ENCODE measurements at regions not wholly inside any gene's neighbourhood (a gene's known extent, or its start where the extent isn't known, plus 50 kb on each side); places are given as distances from the start of the nearest gene placed in this dataset.

DNA sequence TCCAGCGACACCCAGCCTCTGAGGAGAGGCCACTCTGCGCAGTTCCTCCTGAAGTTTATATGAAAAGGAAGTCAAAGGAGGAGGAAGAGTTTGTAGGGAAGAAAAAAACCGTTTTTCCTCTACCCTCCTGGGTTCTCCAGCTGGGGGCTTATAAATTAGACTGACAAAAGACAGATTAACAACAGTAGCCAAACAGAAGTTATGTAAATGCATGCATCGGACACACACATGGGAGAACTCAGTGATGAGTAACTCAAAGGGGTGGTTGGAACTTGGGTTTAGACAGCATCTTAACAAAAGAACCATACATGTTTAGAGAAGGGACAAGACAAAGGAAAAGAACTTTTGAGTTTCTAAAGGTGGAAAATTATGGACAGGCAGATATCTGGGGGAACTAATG is 71.2 kb downstream of the CD24 start:
- BruUV-seq (replicated peaks) = no TSS peak

DNA sequence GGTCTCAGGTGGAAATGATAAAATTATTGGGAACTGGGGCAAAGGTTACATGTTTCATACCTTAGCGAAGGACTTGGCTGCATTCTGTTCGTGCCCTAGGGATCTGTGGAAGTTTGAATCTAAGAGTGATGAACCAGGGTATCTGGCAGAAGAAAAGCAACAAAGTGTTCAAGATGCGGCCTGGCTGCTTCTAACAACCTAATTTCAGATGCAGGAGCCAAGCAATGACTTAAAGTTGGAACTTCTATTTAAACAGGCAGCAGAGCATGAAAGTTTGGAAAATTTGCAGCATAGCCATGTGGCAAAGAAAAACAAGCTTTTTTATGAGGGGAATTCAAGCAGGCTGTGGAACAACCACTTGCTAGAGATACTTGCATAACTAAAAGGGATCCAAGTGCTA is 73.5 kb downstream of the CD24 start:
- CTCF ChIA-PET = no interaction called here
- H3K9me3 ChIP-seq (ENCODE audit: insufficient read depth, low read depth) = peaks cover 8% of the 10 kb centered on the region; the same call in 1 of the 2 replicates
- TF ChIP-seq EZH2 (IDR thresholded peaks at IDR 0.05; ENCODE audit: low read depth) (no peak), CTCF (conservative IDR thresholded peaks at IDR 0.05) (no peak)
- H3F3A ChIP-seq (ENCODE audit: insufficient read depth, low read depth) = no peaks in the 10 kb centered on the region; the same call in 1 of the 2 replicates
- POLR2A ChIA-PET (ENCODE audit: unreplicated experiment) = no interaction called here
- H3K79me2 ChIP-seq (ENCODE audit: low read depth) = no peaks in the 10 kb centered on the region
- no peak overlapping the region for H3K27ac ChIP-seq
- BruUV-seq (replicated peaks) = no TSS peak
- no peaks in the 10 kb centered on the region for H3K36me3 ChIP-seq (ENCODE audit: low read depth)
- intact Hi-C loops (cut with micrococcal nuclease; ENCODE audit: unreplicated experiment) = no loop called here
- H4K20me1 ChIP-seq (ENCODE audit: insufficient read depth) = no peaks in the 10 kb centered on the region
- no peak for DNase-seq
- no peak overlapping the region for H3K4me3 ChIP-seq
- H2AFZ ChIP-seq = no peak overlapping the region
- no peak overlapping the region for H3K4me2 ChIP-seq
- H3K27me3 ChIP-seq (ENCODE audit: insufficient read depth, low read depth) = no peaks in the 10 kb centered on the region
- H3K9me2 ChIP-seq (ENCODE audit: insufficient read depth) = no peaks in the 10 kb centered on the region
- H3K4me1 ChIP-seq (replicated peaks; ENCODE audit: insufficient read depth) = no peaks in the 10 kb centered on the region

More for the DNA sequence above, 71.2 kb downstream of the CD24 start:
- Histone ChIP-seq H3K27me3 (ENCODE audit: insufficient read depth, low read depth) (no peaks in the 10 kb centered on the region), H3K36me3 (ENCODE audit: low read depth) (no peaks in the 10 kb centered on the region), H2AFZ (no peak overlapping the region), H3K4me3 (no peak overlapping the region), H4K20me1 (ENCODE audit: insufficient read depth) (no peaks in the 10 kb centered on the region), H3K4me2 (no peak overlapping the region), H3F3A (ENCODE audit: insufficient read depth, low read depth) (peaks cover 3% of the 10 kb centered on the region; the same call in 1 of the 2 replicates), H3K9me3 (ENCODE audit: insufficient read depth, low read depth) (peaks cover 8% of the 10 kb centered on the region; the same call in 1 of the 2 replicates), H3K27ac (no peak overlapping the region), H3K9me2 (ENCODE audit: insufficient read depth) (no peaks in the 10 kb centered on the region), H3K4me1 (replicated peaks; ENCODE audit: insufficient read depth) (peaks cover 10% of the 10 kb centered on the region), H3K79me2 (ENCODE audit: low read depth) (no peaks in the 10 kb centered on the region)
- no peak for TF ChIP-seq CTCF (conservative IDR thresholded peaks at IDR 0.05)
- no peak for TF ChIP-seq EZH2 (IDR thresholded peaks at IDR 0.05; ENCODE audit: low read depth)
- intact Hi-C loops (cut with micrococcal nuclease; ENCODE audit: unreplicated experiment) = no loop called here
- CTCF ChIA-PET = no interaction called here
- POLR2A ChIA-PET (ENCODE audit: unreplicated experiment) = no interaction called here
- DNase-seq = no peak

- CTCF ChIA-PET = no interaction called here
- TF ChIP-seq CTCF (conservative IDR thresholded peaks at IDR 0.05) = no peak
- TF ChIP-seq EZH2 (IDR thresholded peaks at IDR 0.05; ENCODE audit: low read depth) = no peak
- no TSS peak for BruUV-seq (replicated peaks)
- POLR2A ChIA-PET (ENCODE audit: unreplicated experiment) = no interaction called here
- H3K4me2 ChIP-seq = no peak overlapping the region
- H3F3A ChIP-seq (ENCODE audit: insufficient read depth, low read depth) = no peaks in the 10 kb centered on the region; the same call in 1 of the 2 replicates
- no peaks in the 10 kb centered on the region for H3K9me2 ChIP-seq (ENCODE audit: insufficient read depth)
- H4K20me1 ChIP-seq (ENCODE audit: insufficient read depth) = no peaks in the 10 kb centered on the region
- H3K9me3 ChIP-seq (ENCODE audit: insufficient read depth, low read depth) = peaks cover 12% of the 10 kb centered on the region; the same call in 1 of the 2 replicates
- H3K79me2 ChIP-seq (ENCODE audit: low read depth) = no peaks in the 10 kb centered on the region
- H3K27me3 ChIP-seq (ENCODE audit: insufficient read depth, low read depth) = no peaks in the 10 kb centered on the region
- no peaks in the 10 kb centered on the region for H3K36me3 ChIP-seq (ENCODE audit: low read depth)
- no peaks in the 10 kb centered on the region for H3K4me1 ChIP-seq (replicated peaks; ENCODE audit: insufficient read depth)
- no peak overlapping the region for H3K4me3 ChIP-seq
- H2AFZ ChIP-seq = no peak overlapping the region
- H3K27ac ChIP-seq = no peak overlapping the region
- no peak for DNase-seq
- intact Hi-C loops (cut with micrococcal nuclease; ENCODE audit: unreplicated experiment) = no loop called here
Measured at GRCh38 chr6:106899697-106900096, 74.8 kb downstream of the CD24 start.

All from PC-9 (cell line).